NCI-H526 (cell line): ENCODE measurements at regions not wholly inside any gene's neighbourhood (a gene's known extent, or its start where the extent isn't known, plus 50 kb on each side); places are given as distances from the start of the nearest gene placed in this dataset.

ENCODE experiments used
- DNase-seq, 2 experiments: peaks; one replicate each; lab custom pipeline; 2025; lab: John Stamatoyannopoulos, UW

DNA sequence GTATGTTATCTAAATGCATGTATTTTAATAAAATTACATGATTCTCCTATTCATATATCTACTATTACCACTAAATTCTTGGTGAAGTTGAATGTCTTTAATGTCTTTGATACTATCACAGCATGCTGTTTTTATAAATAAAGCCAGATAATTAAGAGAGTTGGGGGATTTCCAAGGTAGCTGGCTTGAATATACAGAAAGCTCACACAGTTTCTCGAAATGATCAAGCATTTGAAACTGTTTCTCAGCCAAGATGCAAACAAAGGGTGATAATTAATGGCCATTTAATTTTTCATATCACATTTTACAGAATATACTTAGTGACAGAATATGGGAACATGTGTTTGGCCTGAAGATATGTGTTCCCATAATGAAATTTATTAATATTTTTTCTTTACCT is 145.6 kb upstream of the CDH12 start:
- DNase-seq = no peak

DNA sequence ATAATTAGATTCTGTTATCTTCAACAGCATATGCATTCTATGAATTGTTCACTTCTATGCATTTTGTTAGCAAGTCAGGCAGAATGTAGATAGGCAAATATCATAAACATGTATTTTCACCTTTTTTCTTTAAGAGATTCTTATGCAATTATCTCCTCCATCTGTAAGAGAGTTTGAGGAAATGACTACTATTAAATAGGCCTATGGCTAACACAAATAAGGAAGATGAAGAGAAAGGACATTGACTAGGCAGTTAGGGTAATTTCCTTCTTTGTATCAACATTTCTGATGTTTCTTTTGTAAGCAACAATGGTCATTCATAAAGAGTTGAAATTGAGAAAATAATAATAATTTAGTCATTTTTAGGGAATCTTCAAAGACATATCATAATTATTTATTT is 145.2 kb upstream of the CDH12 start:
- DNase-seq = no peak

DNA sequence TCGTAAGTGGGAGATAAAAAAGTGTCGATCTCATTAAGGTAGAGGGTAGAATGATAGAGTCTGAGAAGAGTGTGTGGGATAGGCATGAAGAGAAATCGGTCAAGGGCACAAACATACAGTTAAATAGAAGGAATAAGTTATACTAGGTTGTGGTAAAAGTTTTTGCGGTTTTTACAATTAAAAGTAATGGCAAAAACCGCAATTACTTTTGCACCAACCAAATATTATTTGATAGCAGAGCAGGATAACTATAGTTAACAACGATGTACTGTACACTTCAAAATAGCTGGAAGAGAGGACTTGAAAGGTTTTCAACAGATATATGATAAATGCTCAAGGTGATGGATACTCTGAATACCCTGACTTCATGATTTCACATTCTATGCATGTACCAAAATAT is 135.8 kb upstream of the CDH12 start:
- no peak for DNase-seq

DNA sequence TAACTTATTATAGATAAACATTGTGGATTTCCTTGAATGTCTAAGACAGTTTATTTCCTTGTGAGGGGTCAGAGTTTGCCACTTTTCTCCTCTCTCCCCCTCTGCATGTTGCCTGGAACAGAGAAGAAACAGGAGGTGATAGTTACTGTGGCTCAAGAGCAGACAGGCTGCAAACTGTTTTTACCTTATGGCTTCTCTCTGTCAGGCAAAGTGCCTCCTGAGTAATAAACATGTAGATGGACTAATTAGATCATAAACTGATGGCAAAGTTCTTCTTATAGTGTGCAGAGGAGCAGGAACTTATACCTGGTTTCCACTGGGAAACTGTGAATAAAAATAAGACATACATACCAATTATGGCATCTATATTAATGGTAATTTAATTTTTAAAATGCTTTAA is 133.1 kb upstream of the CDH12 start:
- no peak for DNase-seq

DNA sequence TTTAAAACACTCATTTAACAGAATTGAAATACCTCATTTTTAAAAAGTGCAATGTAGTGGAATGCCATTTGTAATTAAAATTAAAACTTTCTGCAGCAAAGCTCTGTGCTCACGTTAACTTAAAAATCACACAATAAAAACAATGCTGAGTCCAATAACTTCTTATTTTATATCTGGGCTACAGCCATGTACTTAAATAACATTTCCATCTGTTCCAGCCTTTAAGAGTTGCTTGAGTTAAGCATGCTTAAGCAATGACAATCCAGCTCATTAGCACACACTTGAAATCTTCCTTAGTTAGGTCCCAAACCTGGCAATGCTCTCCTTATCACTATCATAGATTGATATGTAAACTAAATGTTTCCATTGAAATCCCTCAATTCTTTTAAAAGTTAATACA is 132.3 kb upstream of the CDH12 start:
- DNase-seq = no peak

DNA sequence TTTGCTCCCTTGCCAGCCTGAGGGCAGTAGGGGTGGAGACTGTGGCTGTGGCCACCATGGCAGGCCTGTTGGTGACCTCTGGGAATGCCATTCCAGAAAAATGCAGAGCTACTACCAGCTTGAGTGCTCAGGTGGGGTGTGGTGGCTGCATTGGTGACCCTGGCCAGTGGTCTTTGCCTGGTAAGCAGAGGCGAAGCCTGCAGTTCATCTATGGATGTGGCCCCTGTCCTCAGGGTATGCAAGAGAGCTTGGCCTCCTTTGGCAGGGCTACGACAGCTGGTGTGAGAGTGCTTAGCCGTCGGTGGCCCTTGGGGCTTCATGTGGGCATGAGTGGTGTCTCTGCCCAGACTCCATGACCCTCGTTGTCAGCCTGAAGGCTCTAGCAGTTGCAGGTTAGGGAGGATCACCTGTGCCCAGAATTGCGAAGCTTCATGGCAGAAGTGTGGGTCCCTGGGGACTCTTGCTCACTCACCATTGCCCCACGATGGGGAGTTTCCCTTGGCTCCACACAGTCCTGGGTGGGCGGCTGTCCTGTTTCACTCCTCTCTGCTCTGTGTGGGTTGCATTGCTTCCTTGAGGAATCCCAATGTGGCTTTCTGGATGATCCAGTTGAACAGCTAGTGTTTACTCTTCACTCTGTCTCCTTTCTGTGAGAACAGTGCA is 117.9 kb upstream of the CDH12 start:
- DNase-seq = no peak

DNA sequence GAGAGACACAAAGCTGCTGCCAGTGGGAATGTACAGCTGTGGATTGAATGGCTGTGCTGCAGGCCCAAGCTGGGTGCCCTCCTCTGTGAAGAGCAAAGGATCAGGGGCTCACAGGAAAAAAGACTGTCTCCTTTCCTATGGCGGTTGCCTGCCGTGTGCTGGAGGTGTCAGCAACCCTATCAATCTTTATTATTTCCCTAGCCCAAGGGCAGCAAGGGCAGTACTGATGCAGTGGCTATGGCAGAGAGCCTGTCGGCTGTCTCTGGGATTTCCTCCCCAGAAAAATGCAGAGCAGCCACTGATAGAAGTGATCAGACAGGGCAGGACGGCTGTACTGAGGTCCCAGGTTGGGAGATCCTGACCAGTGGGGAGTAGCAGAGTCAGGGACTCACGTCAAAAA is 117.3 kb upstream of the CDH12 start:
- no peak for DNase-seq

DNA sequence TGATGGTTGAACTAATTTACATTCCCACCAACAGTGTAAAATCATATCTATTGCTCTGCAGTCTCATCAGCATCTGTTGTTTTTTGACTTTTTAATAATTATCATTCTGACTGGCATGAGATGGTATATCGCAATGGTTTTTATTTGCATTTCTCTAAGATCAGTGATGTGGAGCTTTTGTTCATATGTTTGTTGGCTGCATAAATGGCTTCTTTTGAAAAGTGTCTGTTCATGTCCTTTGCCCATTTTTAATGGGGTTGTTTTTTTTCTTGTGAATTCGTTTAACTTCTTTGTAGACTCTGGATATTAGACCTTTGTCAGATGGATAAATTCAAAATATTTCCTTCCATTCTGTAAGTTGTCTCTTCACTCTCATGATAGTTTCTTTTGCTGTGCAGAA is 115.2 kb upstream of the CDH12 start:
- no peak for DNase-seq

DNA sequence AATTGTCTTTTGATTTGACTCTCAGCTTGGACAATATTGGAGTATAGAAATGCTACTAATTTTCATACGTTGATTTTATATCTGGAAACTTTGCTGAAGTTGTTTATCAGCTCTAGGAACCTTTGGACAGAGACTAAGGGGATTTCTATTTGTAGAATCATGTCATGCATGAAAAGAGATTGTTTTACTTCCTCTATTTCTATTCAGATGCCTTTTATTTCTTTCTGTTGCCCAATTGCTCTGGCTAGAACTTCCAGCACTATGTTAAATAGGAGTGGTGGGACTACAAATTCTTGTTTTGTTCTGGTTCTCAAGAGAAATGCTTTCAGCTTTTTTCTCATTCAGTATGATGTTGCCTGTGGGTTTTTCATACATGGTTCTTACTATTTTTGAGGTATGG is 112.8 kb upstream of the CDH12 start:
- DNase-seq = no peak

DNA sequence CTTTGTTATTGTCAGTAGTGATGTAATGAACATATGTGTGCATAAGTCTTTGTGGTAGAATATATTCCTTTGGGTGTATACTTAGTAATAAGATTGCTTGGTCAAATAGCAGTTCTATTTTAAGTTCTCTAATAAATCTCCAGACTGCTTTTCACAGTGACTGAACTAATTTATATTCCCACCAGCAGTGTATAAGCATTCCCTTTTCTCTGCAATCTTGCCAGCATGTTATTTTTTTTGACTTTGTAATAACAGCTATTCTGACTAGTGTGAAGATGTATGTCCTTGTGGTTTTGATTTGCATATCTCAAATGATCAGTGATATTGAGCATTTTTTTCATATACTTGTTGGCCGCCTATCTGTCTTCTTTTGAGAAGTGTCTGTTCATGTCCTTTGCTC is 111.5 kb upstream of the CDH12 start:
- no peak for DNase-seq

DNA sequence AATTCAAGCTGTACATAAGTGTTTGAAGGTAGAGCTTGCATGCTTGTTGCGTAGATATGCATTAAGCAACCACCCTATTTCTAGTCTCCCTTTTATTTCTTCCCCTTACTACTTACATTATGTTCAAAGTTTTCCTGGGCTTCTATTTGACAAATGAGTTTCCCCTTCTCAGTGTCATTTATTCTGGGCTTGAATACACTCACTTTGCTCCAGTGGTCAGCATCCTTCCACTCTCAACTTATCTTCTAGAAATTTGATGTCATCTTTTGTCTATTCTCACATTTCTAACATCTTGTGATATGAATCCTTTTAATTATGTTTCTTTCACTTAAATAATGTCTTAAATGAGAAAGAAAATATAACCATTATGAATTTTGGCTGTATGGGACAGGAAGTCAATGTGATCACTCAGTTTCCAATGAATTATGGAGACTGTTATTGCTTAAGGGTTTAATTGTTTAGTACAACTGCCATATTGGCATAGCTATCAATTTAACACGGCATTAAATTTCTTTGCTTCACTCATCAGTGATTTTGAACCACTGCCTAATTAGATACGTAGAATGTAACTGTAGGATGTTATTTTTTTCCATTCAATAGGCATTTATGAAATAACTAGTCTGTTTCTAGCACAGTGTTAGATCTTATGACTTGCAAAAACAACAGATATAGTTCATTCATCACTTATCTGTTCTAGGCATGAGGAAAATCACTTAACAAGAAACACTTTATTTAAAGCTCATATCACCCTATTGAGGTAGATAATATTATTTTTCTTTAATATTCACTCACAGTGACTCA is 105.5 kb upstream of the CDH12 start:
- DNase-seq = no peak

DNA sequence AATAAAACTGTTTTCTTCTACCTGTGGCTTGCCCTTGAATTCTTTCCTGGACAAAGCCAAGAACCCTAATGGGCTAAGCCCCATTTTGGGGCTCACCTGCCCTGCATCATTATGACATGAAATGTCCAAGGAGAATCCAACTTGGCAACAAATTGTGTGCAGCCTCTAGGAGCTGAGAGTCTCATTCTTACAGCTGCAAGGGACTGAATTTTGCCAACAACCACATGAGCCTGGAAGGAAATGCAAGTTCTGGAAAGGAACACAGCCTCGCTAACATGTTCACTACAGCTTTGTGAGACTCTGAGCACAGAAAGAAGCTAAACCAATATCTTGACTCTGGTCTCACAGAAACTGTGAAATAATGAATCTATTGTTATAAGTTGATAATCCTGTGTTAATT is 94.8 kb upstream of the CDH12 start:
- no peak for DNase-seq

DNA sequence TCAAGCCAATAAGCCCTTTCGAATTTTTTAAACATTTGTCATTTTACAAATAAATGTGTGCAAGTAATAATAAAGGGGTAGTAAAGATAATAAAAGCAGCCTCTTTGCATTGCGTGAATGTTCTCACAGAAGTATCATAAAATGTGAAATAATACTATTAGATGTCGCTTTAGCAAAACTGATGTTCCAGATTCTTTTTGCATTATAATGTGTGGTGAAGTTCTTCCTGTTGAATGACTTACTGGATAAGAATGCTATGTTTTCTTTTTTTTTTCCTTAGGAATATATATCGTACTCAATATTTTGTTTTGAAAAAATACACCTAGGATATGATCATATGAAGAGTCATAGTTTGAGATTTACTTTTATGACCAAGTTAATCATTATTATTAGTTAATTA is 85.2 kb upstream of the CDH12 start:
- DNase-seq = no peak

DNA sequence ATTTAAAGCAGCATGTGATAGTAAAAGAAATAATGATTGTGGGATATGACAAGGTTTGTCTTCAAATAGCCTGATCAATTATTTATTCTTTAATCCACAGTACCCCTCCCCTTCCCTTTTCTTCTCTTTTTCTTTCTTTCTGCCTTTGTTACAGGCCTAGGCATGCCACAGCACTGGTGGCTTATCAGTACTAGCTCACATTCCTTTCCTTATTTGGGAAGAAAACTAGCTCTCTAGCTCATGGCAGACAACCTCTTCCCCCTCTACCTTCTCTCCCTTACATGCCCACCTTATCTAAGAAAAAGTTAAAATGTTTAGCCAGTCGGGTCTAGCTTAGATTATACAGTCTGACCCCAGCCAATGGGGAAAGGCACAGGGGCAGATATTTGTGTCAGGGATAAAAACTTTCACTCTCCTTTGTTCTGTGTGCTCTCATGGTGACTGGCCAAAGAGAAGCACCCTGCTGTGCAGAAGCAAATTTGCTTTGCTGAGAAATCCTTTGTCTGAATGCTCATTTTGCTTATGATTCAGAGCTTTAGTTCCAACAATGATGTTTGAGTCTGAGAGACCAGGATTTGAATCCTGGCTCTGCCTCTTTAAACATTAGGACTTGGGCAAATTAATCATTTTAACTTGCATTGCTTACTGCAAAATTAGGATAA is 75.8 kb upstream of the CDH12 start:
- DNase-seq = no peak

DNA sequence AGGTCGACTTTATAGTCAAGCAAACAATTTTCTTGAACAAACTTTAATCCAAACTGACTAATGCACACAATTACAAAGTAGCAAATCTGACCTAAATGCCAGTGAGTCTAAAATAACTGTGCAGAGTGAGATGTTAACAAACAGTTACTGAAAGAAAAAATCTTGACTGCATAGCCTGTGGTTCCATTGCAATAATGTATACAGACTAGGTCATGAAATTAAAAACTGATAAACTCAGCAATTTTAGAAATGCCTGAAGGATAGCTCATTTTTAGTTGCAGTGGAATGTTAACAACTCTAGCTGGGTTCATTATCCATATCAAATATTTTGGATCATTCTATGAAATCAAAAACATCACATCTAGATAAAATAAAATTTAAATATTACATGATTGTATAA is 73.4 kb upstream of the CDH12 start:
- no peak for DNase-seq

DNA sequence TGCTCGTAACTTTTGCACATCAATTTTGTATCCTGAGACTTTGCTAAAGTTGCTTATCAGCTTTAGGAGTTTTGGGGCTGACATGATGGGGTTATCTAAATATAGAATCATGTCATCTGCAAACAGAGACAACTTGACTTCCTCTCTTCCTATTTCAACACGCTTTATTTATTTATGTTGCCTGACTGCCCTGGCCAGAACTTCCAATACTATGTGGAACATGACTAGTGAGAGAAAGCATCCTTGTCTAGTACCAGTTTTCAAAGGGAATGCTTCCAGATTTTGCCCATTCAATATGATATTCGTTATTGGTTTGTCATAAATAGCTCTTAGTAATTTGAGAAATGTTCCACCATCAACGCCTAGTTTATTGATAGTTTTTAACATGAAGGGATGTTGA is 65.4 kb upstream of the CDH12 start:
- no peak for DNase-seq

DNA sequence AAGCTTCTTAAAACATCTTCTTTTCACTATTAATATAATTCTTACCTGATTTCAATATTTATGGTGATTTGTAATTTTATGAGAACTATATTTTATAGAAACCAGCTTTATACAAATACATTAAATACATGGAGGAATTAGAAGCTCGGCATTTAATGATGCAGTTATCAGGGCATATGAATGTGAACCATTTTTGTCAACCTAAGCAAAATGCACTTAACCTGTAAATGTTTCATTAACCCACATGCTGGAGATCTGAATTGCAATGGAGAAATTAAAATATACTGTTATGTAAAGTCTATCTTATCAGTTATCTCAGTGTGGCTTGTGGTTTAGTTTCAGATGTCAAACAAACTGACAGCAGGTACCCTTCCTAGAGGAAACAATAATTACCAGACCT is 63.2 kb upstream of the CDH12 start:
- no peak for DNase-seq

DNA sequence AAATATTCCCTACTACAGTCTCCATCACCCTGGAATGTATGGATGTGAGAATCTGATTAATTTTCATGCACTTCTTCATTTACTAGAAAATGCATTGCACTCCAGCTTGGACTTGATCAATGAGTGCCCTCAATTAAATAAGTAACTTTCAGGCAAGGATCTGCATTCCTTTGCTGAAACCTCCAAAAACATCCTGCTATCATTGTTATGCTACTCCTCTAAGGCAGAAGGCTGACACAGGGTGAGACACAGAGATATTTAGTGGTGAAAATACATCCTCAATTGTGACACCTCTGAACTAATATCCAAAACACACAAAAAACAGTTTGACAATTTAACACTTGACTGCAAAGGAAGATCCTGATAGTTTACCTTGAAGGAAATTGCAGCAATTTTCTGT is 57.9 kb upstream of the CDH12 start:
- no peak for DNase-seq

DNA sequence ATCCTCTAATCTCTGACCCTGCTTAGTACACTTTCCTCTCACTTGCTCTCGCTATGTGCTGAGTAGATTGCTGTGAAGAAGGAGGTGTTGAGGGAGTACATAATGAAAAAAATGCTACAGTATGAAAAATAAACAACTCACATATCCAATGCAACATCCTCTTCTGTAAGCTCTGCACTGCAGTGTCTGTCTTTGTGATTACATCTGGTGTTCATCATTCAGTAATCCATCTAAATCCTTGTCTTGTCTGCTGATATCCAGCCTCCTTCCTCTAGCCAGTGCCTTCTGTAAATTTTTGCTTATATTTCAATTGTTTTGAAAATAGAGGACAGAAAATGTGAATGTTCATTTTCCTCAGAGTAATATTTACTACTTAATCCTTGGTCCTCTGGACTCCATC is 57.4 kb upstream of the CDH12 start:
- no peak for DNase-seq

DNA sequence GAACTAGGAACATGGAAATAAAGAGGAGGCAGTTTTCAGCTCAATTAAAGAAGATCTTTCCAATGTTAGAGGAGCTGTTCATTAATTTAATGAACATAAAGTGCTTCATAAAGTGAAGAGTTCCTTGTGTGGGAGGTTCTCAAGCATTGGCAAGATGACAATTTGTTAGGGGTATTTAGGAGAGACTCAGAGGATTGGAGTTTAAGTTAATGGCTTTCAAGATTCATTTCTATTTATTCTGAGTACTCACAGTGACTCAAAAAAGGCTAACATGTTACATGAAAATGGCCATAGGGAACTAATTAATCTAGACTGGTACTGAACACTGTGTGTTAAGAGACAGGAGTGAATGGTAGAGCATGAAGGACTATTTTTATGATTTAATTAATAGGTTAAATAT is 55.4 kb upstream of the CDH12 start:
- no peak for DNase-seq

DNA sequence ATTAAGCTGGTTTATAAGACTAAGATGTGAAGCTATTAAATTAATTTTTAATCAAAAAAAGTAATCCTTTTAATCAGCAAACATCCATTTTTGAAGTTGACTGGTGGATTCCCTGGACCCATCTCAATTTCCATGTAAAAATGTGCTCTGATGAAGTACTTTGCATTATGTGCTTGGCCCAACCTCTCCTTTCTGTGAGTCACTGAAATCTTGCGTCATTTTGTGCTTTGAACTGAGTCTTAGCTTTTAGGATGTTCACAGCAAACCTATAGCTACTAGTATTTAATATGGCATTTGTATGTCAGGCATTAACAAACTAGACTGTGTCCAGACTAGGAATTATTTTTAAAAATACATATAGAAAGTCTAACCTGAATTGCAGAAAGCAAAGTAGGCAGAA is 55.0 kb upstream of the CDH12 start:
- DNase-seq = no peak
